Prostate gland (tissue), 1 donor: ENCODE measurements at regions not wholly inside any gene's neighbourhood (a gene's known extent, or its start where the extent isn't known, plus 50 kb on each side); places are given as distances from the start of the nearest gene placed in this dataset.

ENCODE experiments used
- POLR2A ChIP-seq: fragments of 450-650 bp; IDR thresholded peaks from one replicate; pipeline ENCODE4 v1.6.1; 2016; ENCODE audit warnings: antibody characterized with exemption, mild to moderate bottlenecking
- POLR2AphosphoS5 ChIP-seq: sonication (generic); formaldehyde crosslinking; IDR thresholded peaks from one replicate; pipeline ENCODE4 v1.6.1; 2017; ENCODE audit warnings: antibody characterized with exemption

DNA sequence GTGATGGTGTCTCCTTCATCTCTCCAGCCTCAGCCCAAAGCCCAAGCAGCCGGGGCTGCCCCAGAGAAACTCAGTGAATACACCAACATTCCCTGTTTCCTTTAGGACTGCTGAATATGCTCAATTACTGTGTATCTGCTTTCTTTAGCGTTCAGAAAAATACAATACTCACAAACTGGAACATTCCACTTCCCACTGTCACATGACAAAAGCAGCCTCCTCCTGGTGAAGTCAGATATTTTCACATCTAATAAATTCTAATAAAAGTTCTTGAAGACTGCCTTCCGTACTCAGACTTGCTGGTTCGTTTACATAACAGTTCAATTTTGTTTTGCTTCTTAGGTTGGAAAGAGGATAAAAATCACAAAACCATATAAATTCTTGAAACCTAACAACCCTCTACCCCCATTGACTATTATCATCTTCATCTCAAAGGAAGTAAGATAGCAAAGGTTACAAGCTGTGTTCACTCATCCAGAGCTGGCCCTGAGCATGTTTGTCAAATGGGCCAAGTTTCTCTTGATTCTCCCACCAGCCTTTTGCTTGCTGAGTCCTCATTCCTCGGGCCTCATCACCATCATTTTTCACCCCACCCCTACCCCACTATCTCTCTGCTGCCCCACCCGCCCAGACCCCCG is 190.8 kb upstream of the HNRNPA3 start:
- TF ChIP-seq POLR2A (no peak), POLR2AphosphoS5 (no peak)
